Limb (tissue), 2 donors: ENCODE measurements at regions not wholly inside any gene's neighbourhood (a gene's known extent, or its start where the extent isn't known, plus 50 kb on each side); places are given as distances from the start of the nearest gene placed in this dataset.

ENCODE experiments used
- DNase-seq, 2 donors: peaks; one replicate each; pipeline ENCODE4 v3.0.0-alpha.2; 2016; ENCODE audit errors: extremely low spot score in 2 of 2

DNA sequence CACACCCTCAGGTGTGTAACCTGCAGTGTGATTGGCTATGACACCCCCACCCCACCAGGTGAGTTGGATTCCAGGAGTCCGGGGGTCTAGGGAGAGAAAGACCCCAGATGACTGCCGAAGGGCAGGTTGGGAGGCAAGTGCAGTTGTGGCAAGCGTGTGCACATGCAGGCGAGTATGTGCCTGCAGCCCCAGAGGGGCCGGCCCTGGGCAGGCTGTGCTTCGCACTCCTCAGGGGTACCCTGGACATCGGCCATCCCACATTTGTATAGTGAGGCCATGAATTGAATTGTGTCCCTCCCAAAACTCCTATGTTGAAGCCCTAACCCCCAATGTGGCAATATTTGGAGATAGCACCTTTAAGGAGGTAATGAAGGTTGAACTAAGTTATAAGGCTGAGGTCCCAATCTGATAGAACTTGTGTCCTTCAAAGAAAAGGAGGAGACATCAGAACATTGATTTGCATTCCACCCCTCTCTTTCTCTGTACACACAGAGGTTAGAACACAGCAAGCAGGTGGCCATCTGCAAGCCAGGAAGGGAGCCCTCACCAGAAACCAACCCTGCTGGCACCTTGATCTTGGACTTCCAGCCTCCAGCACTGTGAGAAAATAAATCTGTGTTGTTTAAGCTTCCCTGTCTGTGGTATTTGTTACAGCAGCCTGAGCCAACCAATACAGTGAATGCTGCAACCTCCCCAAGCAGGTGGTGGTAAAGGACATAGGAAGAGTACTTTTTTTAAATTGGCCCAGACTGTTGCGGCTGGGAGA is 241.8 kb downstream of the TFCP2L1 start:
- no peak for DNase-seq

DNA sequence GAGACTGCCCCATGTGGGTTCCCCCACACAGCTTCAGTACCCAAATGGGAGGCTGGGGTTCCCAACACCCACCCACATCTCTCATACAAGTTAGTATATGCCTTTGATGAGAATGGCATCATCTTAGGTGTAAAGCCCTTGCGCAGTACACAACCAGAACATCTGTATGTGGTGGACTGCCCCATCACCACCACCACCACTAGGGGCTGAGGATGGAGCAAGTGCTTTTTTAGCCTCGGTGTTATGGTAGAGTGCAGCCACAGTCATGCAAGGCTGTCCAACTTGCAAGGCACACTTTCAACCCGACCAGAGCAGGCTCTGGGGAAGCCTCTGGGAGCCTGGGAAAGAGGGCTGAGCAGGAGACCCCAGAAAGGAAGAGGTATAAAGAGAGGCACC is 241.2 kb downstream of the TFCP2L1 start:
- no peak for DNase-seq

DNA sequence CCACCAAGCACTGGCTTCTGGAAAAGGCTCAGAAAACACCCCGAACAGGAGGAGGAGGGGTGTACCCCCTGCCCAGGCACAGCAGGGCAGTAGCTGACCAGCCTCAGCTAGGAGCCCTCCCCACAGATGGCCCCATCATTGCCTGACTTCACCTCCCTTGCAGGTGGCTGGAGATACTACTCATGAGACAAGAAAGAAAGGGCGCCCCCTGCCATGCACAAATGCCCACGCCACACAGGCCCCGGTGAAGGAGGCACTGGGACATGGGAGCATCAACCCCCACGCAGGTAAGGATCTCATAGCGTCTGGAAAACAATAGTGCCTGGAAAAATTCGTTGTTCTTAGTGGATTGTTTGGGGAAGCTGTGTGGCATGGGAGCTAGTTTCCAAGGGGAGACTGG is 240.6 kb downstream of the TFCP2L1 start:
- DNase-seq, result no peak

DNA sequence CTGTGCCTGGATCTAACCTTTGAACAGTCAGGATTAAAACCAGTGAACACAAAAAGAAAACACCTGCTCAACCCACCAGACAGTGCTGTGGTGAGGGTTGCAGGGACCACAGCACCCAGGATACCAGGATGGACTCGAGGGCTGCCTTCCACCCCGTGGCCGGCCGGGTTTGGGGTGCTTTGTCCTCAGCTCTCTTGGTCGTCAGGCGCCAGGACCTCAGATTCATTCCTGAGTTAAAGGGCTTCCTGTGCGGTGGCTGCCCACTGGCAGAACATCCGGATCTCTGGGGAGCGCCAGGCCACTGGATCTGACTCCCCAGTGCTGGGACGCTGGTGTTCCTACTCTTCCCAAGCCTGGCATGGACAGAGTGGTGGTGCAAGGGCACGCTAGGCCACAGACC is 239.8 kb downstream of the TFCP2L1 start:
- DNase-seq, result no peak

DNA sequence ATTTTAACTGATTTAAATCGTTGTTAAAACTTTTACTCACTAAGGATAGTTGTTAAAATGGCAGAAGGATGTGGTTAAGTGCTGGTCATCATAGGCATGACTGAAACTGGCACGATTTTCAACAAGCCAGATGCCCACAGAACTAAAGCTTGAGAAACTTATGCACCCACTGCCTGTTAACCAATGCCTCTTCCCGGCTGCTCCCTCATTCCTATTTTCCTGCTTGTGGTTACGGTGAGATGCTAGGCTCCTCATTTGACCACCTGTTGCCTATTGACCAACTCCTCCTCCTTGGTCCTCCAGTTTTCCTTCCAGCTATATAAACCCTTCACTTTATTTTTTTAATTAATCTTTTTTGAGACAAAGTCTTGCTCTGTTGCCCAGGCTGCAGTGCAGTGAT is 238.7 kb downstream of the TFCP2L1 start:
- no peak for DNase-seq

DNA sequence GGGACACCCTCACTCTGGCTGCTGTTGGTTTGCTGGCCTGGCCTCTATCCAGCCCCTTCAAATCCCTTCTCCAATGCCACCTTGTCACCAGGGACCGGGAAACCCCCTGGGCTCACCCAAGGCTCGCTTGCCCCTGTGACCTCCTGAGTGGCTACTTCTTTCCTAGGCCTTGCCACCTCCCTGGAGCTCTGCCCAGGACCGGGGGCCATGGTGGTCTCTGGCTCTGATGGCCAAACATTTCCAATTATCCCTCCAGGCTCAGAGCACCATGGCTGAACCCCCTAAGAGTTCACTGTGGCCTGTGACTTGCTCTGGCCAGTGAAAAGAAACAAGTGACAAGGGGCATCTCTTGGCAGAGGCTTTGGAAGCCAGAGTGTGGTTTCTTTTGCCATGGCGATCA is 237.6 kb downstream of the TFCP2L1 start:
- DNase-seq, result no peak

DNA sequence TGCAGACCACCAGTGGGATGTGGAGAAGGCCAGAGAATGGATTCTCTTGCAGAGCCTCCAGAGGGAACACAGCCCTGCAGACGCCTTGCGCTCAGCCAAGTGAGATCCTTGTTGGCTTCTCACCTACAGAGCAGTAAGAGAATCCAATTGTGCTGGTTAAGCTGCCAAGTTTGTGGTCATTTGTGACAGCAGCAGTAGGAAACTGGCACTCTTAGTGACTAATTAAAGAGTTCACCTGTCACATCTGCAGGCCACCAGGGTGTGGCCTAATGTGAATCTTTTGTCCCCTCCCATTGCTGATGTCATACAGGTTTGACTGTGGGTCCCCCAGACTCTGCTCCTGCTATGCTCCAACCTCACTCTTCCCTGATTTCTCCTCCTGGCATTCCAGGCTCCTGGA is 235.9 kb downstream of the TFCP2L1 start:
- DNase-seq, result no peak

GRCh38 chr2:121049950-121050585 is 234.9 kb downstream of the TFCP2L1 start:
- no peak for DNase-seq

DNA sequence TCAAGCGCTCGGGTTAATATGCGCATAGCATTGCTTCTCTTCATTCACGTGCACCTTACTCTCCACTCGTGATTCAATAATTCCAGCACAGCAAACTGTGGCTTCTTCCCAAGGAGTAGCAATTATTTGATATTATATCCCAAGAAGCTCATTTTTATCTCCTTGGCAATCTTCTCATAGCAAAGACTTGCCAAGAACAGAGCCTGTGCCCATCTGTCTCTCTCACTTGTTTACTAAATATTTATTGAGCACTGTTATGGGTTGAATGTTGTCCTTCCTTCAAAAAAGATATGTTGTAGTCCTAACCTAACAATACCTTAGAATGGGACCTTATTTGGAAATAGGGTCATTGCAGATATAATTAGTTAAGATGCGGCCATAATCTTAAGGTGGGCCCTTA is 233.7 kb downstream of the TFCP2L1 start:
- DNase-seq, result no peak

GRCh38 chr2:121052023-121052422 is 233.0 kb downstream of the TFCP2L1 start:
- DNase-seq, result no peak

GRCh38 chr2:121052521-121052920 is 232.5 kb downstream of the TFCP2L1 start:
- no peak for DNase-seq

DNA sequence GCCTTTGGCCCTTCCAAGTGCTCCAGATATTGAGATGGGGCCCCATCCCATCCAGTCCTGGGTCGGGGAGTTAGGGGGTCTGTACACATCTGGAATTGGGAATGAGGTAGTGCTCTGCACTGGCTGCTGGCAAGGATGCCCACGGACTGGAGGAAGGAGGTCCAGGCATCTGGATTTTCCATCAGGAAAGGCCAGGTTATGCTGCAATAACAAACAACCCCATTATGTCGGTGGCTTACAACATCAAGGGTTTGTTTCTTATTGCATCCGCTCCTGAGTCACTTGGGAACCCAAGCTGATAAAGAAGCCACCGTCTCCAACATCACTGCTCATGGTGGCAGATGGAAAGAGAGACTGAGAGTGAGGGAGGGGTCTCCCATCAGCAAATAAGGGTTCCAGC is 229.9 kb downstream of the TFCP2L1 start:
- DNase-seq, result no peak

DNA sequence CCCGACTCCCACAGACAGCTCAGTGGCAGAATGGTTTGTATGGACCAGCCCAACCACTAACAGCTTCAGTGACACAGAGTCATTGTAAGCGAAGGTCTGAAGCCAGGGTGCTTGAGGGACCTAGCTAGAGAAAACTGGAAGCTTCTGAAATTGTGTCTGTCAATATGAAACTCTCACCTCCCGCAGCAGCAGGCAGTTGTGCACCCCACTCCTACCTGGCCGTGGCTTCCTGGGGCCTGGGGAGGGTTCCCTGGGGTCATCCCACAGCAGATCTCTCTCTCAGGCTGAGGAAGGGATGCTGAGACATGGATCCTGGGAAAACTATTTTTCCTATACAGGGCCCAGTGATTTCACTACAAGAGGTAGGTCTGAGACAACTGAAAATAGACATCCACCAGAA is 229.5 kb downstream of the TFCP2L1 start:
- no peak for DNase-seq

- DNase-seq, result no peak
Observed at GRCh38 chr2:121058852-121059558, 226.0 kb downstream of the TFCP2L1 start.

DNA sequence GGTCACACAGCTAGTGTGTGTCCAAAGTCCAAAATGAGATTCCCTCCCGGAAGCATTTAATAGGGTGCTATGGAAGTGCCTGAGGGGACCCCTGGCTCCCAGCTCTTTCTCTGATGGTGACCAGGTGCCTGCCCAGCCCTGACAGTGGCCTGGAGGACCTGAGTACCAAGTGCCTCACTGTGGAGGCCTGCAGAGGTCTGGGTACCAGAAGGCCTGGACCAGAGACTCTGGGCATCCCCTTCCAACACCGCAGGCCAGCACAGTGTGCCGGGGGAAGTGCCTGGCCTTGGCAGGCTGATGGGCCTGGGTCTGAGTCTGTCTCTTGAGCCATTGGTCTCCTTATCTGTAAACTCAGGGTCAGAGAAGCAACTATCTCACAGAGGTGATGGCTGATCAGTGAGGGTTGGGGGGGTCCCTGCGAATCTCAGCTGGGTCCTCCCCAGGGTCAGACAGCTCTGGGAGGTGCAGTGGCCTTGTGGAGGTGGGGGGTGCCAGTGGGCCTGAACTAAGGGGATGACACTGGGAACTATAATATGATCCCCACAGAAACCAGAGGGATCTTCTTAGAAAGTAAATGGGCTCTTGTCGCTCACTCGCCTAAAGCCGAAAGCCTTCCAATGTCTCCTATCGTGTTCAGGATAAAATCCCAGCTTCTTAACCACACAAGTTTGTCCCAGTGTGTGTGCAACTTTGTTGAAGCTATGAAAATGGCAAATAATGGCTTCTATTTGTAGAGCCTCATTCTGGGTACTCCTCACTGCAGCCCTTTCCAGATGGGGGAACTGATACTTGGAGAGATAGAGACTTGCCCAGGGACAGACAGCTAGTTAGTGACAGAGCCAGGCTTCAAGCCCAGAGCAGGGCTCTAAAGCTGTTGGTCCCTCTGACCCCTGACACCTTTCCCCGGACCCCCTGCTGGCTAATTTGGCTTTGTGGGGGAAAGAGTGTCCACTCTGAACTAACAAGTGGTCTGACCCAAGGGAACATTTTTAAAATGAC is 225.1 kb downstream of the TFCP2L1 start:
- no peak for DNase-seq

DNA sequence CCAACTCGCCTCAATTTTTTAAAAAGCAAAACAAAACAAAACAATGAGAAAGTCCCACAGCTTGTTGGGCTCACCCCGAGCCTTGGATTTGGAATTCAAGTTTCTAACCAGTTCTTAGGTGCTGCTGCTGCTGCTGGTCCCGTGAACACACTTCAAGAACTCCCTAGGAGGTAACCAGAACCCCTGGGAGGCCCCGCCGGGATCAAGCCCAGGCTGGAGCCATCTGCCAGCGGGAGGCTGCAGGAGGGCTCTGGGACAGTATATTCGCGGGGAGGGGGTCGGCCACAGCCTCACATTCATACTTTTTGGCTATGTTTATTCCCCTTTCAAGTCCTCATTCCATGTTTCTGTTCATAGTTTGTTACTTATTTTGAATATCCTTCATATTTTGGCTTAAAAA is 223.4 kb downstream of the TFCP2L1 start:
- no peak for DNase-seq

- DNase-seq, result no peak
Observed at GRCh38 chr2:121063471-121063870, 221.5 kb downstream of the TFCP2L1 start.

DNA sequence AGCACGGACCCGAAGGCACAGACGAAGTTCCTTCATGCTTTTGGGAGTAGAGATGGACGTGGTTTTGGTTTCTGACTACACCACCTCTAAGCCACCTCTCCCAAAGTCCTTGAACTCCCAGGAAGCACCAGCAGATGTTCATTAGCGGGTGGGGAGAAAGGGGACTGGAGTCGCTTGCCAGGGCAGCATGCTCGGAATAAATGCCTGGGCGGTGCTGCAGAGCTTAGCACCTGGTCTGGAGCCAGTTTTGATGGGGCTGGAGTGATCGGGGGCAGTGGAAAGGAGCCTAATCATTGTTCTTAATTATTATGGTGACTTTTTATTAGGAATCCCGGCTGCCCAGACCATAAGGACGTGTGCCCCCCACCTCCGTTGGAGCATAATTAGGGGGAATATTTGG is 220.8 kb downstream of the TFCP2L1 start:
- no peak for DNase-seq

GRCh38 chr2:121065239-121065638 is 219.8 kb downstream of the TFCP2L1 start:
- no peak for DNase-seq

DNA sequence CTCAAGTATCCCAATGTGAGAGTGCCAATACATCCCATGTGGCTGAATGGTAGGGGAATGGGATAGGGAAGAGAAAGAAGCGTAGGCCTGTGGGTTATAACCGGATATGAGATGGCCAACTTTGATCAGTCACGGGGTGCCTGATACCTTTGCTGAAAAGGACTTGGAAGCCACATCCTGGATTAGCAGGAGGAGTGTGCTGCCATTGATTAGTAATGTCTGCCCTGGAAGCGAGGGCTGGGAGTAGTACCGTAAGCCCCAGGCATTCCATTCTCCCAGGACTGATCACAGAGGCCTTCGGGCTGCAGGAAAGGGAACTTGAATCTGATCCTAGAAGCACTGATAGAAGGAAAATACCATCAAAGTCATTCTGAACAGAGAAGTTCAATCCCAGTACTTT is 218.5 kb downstream of the TFCP2L1 start:
- DNase-seq, result no peak

- DNase-seq, result no peak
Observed at GRCh38 chr2:121068851-121069250, 216.2 kb downstream of the TFCP2L1 start.
